K562 (cell line): ENCODE measurements at regions not wholly inside any gene's neighbourhood (a gene's known extent, or its start where the extent isn't known, plus 50 kb on each side); places are given as distances from the start of the nearest gene placed in this dataset.
A peak's percentile ranks its signal among the peaks of the same experiment; 100 is the strongest.
"Not testable (repeated sequence)": the region's sequence is repeated elsewhere in the genome, so short reads cannot be mapped to it uniquely, and the experiment has no call there.

Experiments used
- ATAC-seq: fragments of 200-7000 bp; cut with Tn5 transposase; 3 replicates; pipeline ENCODE4 v1.9.1; 2020; ENCODE audit warnings: moderate library complexity
- BruUV-seq: library from RNA; stranded (reverse); fragments of 400-500 nt; replicated peaks from 2 replicates; lab custom pipeline; 2021; lab: Mats Ljungman, UMichigan
- CTCF ChIA-PET: fragments of 300-600 bp; formaldehyde crosslinking; extraction: SDS; loops from one replicate; lab custom pipeline; 2021; ENCODE audit warnings: low intra/inter-chr PET ratio; lab: Yijun Ruan, JAX
- POLR2A ChIA-PET: fragments of 300-600, 350-650 bp; sonication (Branson Sonifier 250); formaldehyde crosslinking; extraction: SDS; loops from one replicate; lab custom pipeline; 2021; ENCODE audit warnings: antibody characterized with exemption, inconsistent platforms; lab: Yijun Ruan, JAX
- DNase-seq, 4 experiments: peaks; one replicate each; pipeline versions ENCODE4 v3.0.0 to v3.0.0-alpha.2; 2011 to 2018; ENCODE audit warnings: low spot score in 3 of 4, mixed read lengths in 3 of 4; ENCODE audit errors: extremely low read depth in 1 of 4
- FAIRE-seq: peaks from 2 replicates; lab custom pipeline; 2011; peaks lifted over from hg19 to GRCh38; lab: Jason Lieb, UNC
- H2AFZ ChIP-seq: 2 replicates; pipeline ENCODE4 v1.6.0; 2011; ENCODE audit warnings: low read depth, low read length, control low read depth, inconsistent platforms
- H3K27ac ChIP-seq: fragments of 200-600 bp; 3 replicates; pipeline ENCODE4 v1.8.0; 2011; ENCODE audit warnings: low read depth, mild to moderate bottlenecking, control low read depth, inconsistent platforms, low read length, moderate library complexity, mixed read lengths; ENCODE audit errors: extremely low read depth
- H3K27me3 ChIP-seq, 2 experiments: fragments of 300-600 bp in 1 of 2; 2 replicates in 1 of 2; 3 replicates in 1 of 2; pipeline versions ENCODE4 v1.6.0 to v1.8.0; 2011; ENCODE audit warnings: inconsistent platforms in 2 of 2, low read length in 2 of 2, mild to moderate bottlenecking in 1 of 2, mixed read lengths in 1 of 2, moderate library complexity in 1 of 2; ENCODE audit not compliant: control insufficient read depth in 2 of 2, insufficient read depth in 2 of 2
- H3K36me3 ChIP-seq: fragments of 300-600 bp; 3 replicates; pipeline ENCODE4 v1.8.0; 2011; ENCODE audit warnings: mild to moderate bottlenecking, low read length, inconsistent platforms; ENCODE audit not compliant: control insufficient read depth, insufficient read depth
- H3K4me1 ChIP-seq, 2 experiments: fragments of 200-600 bp in 1 of 2; replicated peaks in 1 of 2; 2 replicates in 1 of 2; 3 replicates in 1 of 2; pipeline versions ENCODE4 v1.5.1 to v1.8.0; 2011; ENCODE audit warnings: inconsistent platforms in 2 of 2, low read length in 2 of 2, mild to moderate bottlenecking in 1 of 2, mixed read lengths in 1 of 2, moderate library complexity in 1 of 2; ENCODE audit not compliant: control insufficient read depth in 2 of 2, insufficient read depth in 2 of 2
- H3K4me2 ChIP-seq: 2 replicates; pipeline ENCODE4 v1.6.1; 2011; ENCODE audit warnings: low read length, control low read depth, inconsistent platforms, mixed read lengths; ENCODE audit not compliant: insufficient read depth
- H3K4me3 ChIP-seq: fragments of 200-600 bp; sonication (generic), shearing (Covaris generic); 2 replicates; pipeline ENCODE4 v1.5.1; 2016; ENCODE audit warnings: control low read depth, inconsistent platforms
- H3K79me2 ChIP-seq: fragments of 200-600 bp; 3 replicates; pipeline ENCODE4 v1.8.0; 2011; ENCODE audit warnings: low read length, inconsistent platforms; ENCODE audit not compliant: control insufficient read depth, insufficient read depth
- H3K9ac ChIP-seq, 2 experiments: 2 replicates each; pipeline versions ENCODE4 v1.6.0 to v1.6.1; 2011; ENCODE audit warnings: low read depth in 2 of 2, low read length in 2 of 2, control low read depth in 1 of 2, inconsistent platforms in 1 of 2, mild to moderate bottlenecking in 1 of 2, mixed read lengths in 1 of 2; ENCODE audit not compliant: insufficient read depth in 1 of 2
- H3K9me1 ChIP-seq: one replicate; pipeline ENCODE4 v1.6.0; 2011; ENCODE audit warnings: inconsistent platforms, mild to moderate bottlenecking, low read length, moderate library complexity; ENCODE audit not compliant: control insufficient read depth, insufficient read depth
- H3K9me3 ChIP-seq: replicated peaks from 2 replicates; pipeline ENCODE4 v1.5.1; 2011; ENCODE audit warnings: low read depth, low read length, inconsistent platforms; ENCODE audit not compliant: control insufficient read depth, insufficient read depth
- H4K20me1 ChIP-seq: replicated peaks from 2 replicates; pipeline ENCODE4 v1.6.1; 2011; ENCODE audit warnings: low read length, inconsistent platforms, mixed read lengths; ENCODE audit not compliant: control insufficient read depth, insufficient read depth
- C11orf30 ChIP-seq: fragments of 450-650 bp; IDR thresholded peaks from 2 replicates; pipeline ENCODE4 v1.6.1; 2016; ENCODE audit warnings: low read depth, mild to moderate bottlenecking
- MAFF ChIP-seq: IDR thresholded peaks from 2 replicates; pipeline ENCODE4 v1.6.1; 2012; ENCODE audit warnings: low read length, improper control_type of control experiment
- MAFG ChIP-seq: fragments of 450-650 bp; conservative IDR thresholded peaks from 2 replicates; pipeline ENCODE4 v1.6.1; 2016; ENCODE audit warnings: missing genetic modification characterization, missing compliant biosample characterization
- MBD2 ChIP-seq: sonication (generic); IDR thresholded peaks from 2 replicates; pipeline ENCODE4 v1.6.1; 2016; ENCODE audit warnings: low read depth, borderline replicate concordance
- NUFIP1 ChIP-seq: fragments of 450-650 bp; IDR thresholded peaks from 2 replicates; pipeline ENCODE4 v1.6.1; 2018; ENCODE audit not compliant: partially characterized antibody
- ZNF316 ChIP-seq: fragments of 450-650 bp; IDR thresholded peaks from 2 replicates; pipeline ENCODE4 v1.6.1; 2016
- whole genome bisulfite sequencing: fragments of 100-300 bp; shearing (Covaris generic); methylation state at CpG from one replicate; pipeline ENCODE4 v1.1.6; 2016; ENCODE audit warnings: low coverage, mixed read lengths; ENCODE audit not compliant: insufficient coverage; ENCODE audit errors: missing lambda C conversion rate; 5-methylcytosine and 5-hydroxymethylcytosine counted together
- in situ Hi-C: fragments of 300-500 bp; cut with MboI; formaldehyde crosslinking; loops from 4 replicates; pipeline ENCODE4 v1.15.0; 2018; ENCODE audit warnings: inconsistent platforms, mixed read lengths
- intact Hi-C: fragments of 100-400 bp; cut with micrococcal nuclease; formaldehyde crosslinking; loops from 2 replicates; pipeline ENCODE4 v1.14.2; 2022
- TF ChIP-seq, protein P1 (sequence below): fragments of 450-650 bp; IDR thresholded peaks from 2 replicates; pipeline ENCODE4 v1.6.1; 2018; ENCODE audit warnings: mild to moderate bottlenecking, low read depth; ENCODE audit not compliant: partially characterized antibody

DNA sequence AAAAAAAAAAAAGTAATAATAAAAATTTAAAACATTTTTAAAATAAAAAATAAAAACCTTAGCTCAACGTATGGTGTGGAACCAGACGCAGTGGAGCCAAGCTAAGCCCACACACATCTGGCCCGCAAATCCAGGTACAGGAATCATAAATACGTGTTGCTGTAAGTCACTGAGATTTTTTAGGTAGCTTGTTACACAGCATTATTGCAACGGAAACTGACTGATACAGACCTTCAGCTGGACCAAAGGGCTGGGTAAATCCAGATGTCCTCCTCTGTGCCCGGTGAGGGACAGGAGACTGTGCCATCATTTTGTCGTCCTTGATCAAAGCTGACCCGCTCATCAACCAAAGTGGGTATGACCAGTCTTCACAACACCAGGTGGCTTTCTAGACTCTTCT is 104.9 kb downstream of the TMEM130 start:
- POLR2A ChIA-PET, result no interaction called here
- Histone ChIP-seq H3K79me2 (no peaks in the 10 kb centered on the region), H4K20me1 (0 out of 2 replicates have a peak, but pooled peaks cover 4% of the 10 kb centered on the region), H3K27ac (no peak overlapping the region), H3K9me1 (no peaks in the 10 kb centered on the region), H3K4me2 (no peak overlapping the region), H3K9me3 (0 out of 2 replicates have a peak, but pooled peaks cover 3% of the 10 kb centered on the region), H3K27me3 (peaks cover 17 to 49% of the 10 kb centered on the region in 2 experiments), H3K9ac (no peak overlapping the region), H3K4me3 (no peak overlapping the region), H3K4me1 (no peaks in the 10 kb centered on the region), H2AFZ (no peak overlapping the region), H3K36me3 (no peaks in the 10 kb centered on the region)
- ATAC-seq, result no peak
- in situ Hi-C loops (no loop called here), intact Hi-C loops (no loop called here)
- DNase-seq, result no peak
- WGBS, result 0% methylated on average over 8 of the region's 8 CpGs
- no TSS peak for BruUV-seq
- no peak for FAIRE-seq
- CTCF ChIA-PET, result no interaction called here
- TF ChIP-seq MBD2 (no peak), NUFIP1 (no peak)
- TF ChIP-seq, protein P1, sequence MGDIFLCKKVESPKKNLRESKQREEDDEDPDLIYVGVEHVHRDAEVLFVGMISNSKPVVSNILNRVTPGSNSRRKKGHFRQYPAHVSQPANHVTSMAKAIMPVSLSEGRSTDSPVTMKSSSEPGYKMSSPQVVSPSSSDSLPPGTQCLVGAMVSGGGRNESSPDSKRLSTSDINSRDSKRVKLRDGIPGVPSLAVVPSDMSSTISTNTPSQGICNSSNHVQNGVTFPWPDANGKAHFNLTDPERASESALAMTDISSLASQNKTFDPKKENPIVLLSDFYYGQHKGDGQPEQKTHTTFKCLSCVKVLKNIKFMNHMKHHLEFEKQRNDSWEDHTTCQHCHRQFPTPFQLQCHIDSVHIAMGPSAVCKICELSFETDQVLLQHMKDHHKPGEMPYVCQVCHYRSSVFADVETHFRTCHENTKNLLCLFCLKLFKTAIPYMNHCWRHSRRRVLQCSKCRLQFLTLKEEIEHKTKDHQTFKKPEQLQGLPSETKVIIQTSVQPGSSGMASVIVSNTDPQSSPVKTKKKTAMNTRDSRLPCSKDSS, result no peak

DNA sequence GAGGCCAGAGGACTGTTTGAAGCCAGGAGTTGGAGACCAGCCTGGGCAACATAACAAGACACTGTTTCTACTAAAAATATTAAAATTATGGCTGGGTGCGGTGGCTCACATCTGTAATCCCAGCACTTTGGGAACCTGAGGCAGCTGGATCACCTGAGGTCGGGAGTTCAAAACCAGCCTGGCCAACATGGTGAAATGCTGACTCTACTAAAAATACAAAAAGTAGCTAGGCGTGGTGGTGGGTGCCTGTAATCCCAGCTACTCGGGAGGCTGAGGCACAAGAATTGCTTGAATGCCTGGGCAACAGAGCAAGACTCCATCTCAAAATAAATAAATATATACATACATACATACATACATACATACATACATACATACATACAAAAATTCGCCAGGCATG is 99.7 kb downstream of the TMEM130 start:
- H2AFZ ChIP-seq, H3K79me2 ChIP-seq, H3K4me1 ChIP-seq, FAIRE-seq, H3K36me3 ChIP-seq, H3K4me3 ChIP-seq, DNase-seq, H3K9me3 ChIP-seq, ATAC-seq, in situ Hi-C loops, H3K4me2 ChIP-seq, intact Hi-C loops, H4K20me1 ChIP-seq, H3K9me1 ChIP-seq, CTCF ChIA-PET, BruUV-seq, H3K9ac ChIP-seq, H3K27ac ChIP-seq: not testable (repeated sequence)
- WGBS, result 0% methylated on average over 5 of the region's 5 CpGs
- H3K27me3 ChIP-seq, result peaks cover 17 to 47% of the 10 kb centered on the region in 2 experiments
- TF ChIP-seq MAFG (tag) (peak; percentile 39; the same call in 1 of the 2 replicates), MAFF (peak; percentile 17; the same call in 1 of the 2 replicates), C11orf30 (peak; percentile 62), ZNF316 (peak; percentile 79)
- POLR2A ChIA-PET, result interaction anchor here (0.6 kb wide), 2 partner anchors 16 to 90 kb away, joined by 3 read pairs; no protein-coding TSS in a partner anchor
